ENCODE measurements at regions not wholly inside any gene's neighbourhood (a gene's known extent, or its start where the extent isn't known, plus 50 kb on each side); places are given as distances from the start of the nearest gene placed in this dataset.

- Histone ChIP-seq H3K4me3 (replicated peaks in 1 of 3; ENCODE audit: low read depth in 2 of 3, low read length in 3 of 3) (no peak overlapping the region), H2AFZ (ENCODE audit: insufficient read depth, low read depth, low read length, poor library complexity, severe bottlenecking) (no peak overlapping the region), H3K9ac (ENCODE audit: insufficient read depth, low read length, poor library complexity, severe bottlenecking) (no peak overlapping the region), H3K27me3 (ENCODE audit: control insufficient read depth in 2 of 2, insufficient read depth in 2 of 2, low read length in 2 of 2) (no peaks in the 10 kb centered on the region), H3K27ac (ENCODE audit: low read depth in 1 of 2, low read length in 2 of 2) (no peak overlapping the region), H3K79me2 (ENCODE audit: insufficient read depth, low read length) (no peaks in the 10 kb centered on the region), H3K36me3 (replicated peaks in 1 of 2; ENCODE audit: control insufficient read depth in 1 of 2, insufficient read depth in 2 of 2, low read length in 2 of 2) (no peaks in the 10 kb centered on the region), H4K20me1 (ENCODE audit: insufficient read depth, low read length) (no peaks in the 10 kb centered on the region), H3K9me3 (replicated peaks in 1 of 2; ENCODE audit: control insufficient read depth in 1 of 2, insufficient read depth in 1 of 2, low read length in 2 of 2) (peaks cover 0 to 3% of the 10 kb centered on the region in 2 donors), H3K4me2 (replicated peaks; ENCODE audit: extremely low read depth, low read length, poor library complexity, severe bottlenecking) (no peak overlapping the region), H3K4me1 (ENCODE audit: control insufficient read depth in 1 of 2, insufficient read depth in 2 of 2, low read length in 2 of 2) (no peaks in the 10 kb centered on the region)
- Mint-ChIP-seq H3K4me1 (no peaks in the 10 kb centered on the region), H3K36me3 (no peaks in the 10 kb centered on the region), H3K4me3 (no peak overlapping the region), H3K27ac (no peak overlapping the region), H3K27me3 (ENCODE audit: low read depth in 3 of 3) (peaks cover 0 to 1% (median 0%) of the 10 kb centered on the region in 3 donors), H3K9me3 (peaks cover 0 to 5% (median 2%) of the 10 kb centered on the region in 7 donors)
- no peak for TF ChIP-seq CTCF (IDR thresholded peaks at IDR 0.05)
- no peak for DNase-seq
- intact Hi-C loops (cut with micrococcal nuclease): no loop called here
- no CpG with 5 or more reads among the region's 3 CpGs for WGBS (ENCODE audit: insufficient coverage)
These were observed 2349.0 kb upstream of the TENM3 start for GRCh38 chr4:179894066-179894778.

DNA sequence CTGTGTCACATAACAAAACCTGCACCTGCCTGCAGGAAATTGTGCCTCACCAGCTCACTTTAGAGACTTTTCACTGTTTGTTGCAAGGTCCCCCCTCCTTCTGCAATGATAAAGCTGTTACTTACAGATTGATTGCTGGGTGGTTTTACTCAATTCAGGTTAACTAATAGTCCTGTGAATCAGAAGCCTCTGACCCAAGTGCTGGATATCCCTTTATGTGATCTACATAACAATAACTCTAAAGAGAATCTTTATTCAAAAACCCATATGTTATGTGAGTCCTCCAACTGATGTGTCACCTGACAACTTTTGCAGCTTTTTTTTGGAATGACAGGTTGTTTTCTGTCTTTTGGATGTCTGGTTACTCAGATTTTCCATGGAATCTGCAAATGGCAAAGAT lies 2323.6 kb upstream of the TENM3 start:
- Histone ChIP-seq H4K20me1 (ENCODE audit: insufficient read depth, low read length) (no peaks in the 10 kb centered on the region), H2AFZ (ENCODE audit: insufficient read depth, low read depth, low read length, poor library complexity, severe bottlenecking) (no peak overlapping the region), H3K79me2 (ENCODE audit: insufficient read depth, low read length) (no peaks in the 10 kb centered on the region), H3K36me3 (replicated peaks in 1 of 2; ENCODE audit: control insufficient read depth in 1 of 2, insufficient read depth in 2 of 2, low read length in 2 of 2) (no peaks in the 10 kb centered on the region), H3K4me3 (replicated peaks in 1 of 3; ENCODE audit: low read depth in 2 of 3, low read length in 3 of 3) (no peak overlapping the region), H3K9me3 (replicated peaks in 1 of 2; ENCODE audit: control insufficient read depth in 1 of 2, insufficient read depth in 1 of 2, low read length in 2 of 2) (peaks cover 0 to 11% of the 10 kb centered on the region in 2 donors), H3K27me3 (ENCODE audit: control insufficient read depth in 2 of 2, insufficient read depth in 2 of 2, low read length in 2 of 2) (no peaks in the 10 kb centered on the region), H3K27ac (ENCODE audit: low read depth in 1 of 2, low read length in 2 of 2) (no peak overlapping the region), H3K4me1 (ENCODE audit: control insufficient read depth in 1 of 2, insufficient read depth in 2 of 2, low read length in 2 of 2) (no peaks in the 10 kb centered on the region), H3K4me2 (replicated peaks; ENCODE audit: extremely low read depth, low read length, poor library complexity, severe bottlenecking) (no peak overlapping the region), H3K9ac (ENCODE audit: insufficient read depth, low read length, poor library complexity, severe bottlenecking) (no peak overlapping the region)
- TF ChIP-seq CTCF (IDR thresholded peaks at IDR 0.05): no peak
- Mint-ChIP-seq H3K9me3 (peaks cover 0 to 10% (median 3%) of the 10 kb centered on the region in 7 donors), H3K27ac (no peak overlapping the region), H3K27me3 (ENCODE audit: low read depth in 3 of 3) (peaks cover 0 to 3% (median 0%) of the 10 kb centered on the region in 3 donors), H3K36me3 (no peaks in the 10 kb centered on the region), H3K4me1 (no peaks in the 10 kb centered on the region), H3K4me3 (no peak overlapping the region)
- DNase-seq: no peak
- intact Hi-C loops (cut with micrococcal nuclease): no loop called here

All from CD14-positive monocyte (primary cell).